ENCODE measurements at regions not wholly inside any gene's neighbourhood (a gene's known extent, or its start where the extent isn't known, plus 50 kb on each side); places are given as distances from the start of the nearest gene placed in this dataset.

GRCh38 chr15:69929905-69930630, 167.6 kb downstream of the TLE3 start:
- no peak for TF ChIP-seq CTCF (IDR thresholded peaks at IDR 0.05)
- no peak for TF ChIP-seq POLR2AphosphoS5 (IDR thresholded peaks at IDR 0.05)
